Femur (tissue), 1 donor: ENCODE measurements at regions not wholly inside any gene's neighbourhood (a gene's known extent, or its start where the extent isn't known, plus 50 kb on each side); places are given as distances from the start of the nearest gene placed in this dataset.

Experiments used
- DNase-seq: peaks from one replicate; pipeline ENCODE4 v3.0.0-alpha.2; 2017

- DNase-seq = no peak
Observed at GRCh38 chr4:125444166-125444565, 129.4 kb downstream of the FAT4 start.

GRCh38 chr4:125445525-125445924 lies 130.8 kb downstream of the FAT4 start:
- no peak for DNase-seq

- DNase-seq = no peak
Observed at GRCh38 chr4:125447551-125448290, 133.0 kb downstream of the FAT4 start.

GRCh38 chr4:125456075-125456474 lies 141.3 kb downstream of the FAT4 start:
- no peak for DNase-seq

GRCh38 chr4:125459531-125459930 lies 144.8 kb downstream of the FAT4 start:
- no peak for DNase-seq

GRCh38 chr4:125461676-125462363 lies 147.1 kb downstream of the FAT4 start:
- DNase-seq = no peak

GRCh38 chr4:125464146-125464545 lies 149.4 kb downstream of the FAT4 start:
- no peak for DNase-seq

GRCh38 chr4:125481334-125482045 lies 166.7 kb downstream of the FAT4 start:
- no peak for DNase-seq

GRCh38 chr4:125482822-125483221 lies 168.1 kb downstream of the FAT4 start:
- no peak for DNase-seq

GRCh38 chr4:125483278-125483677 lies 168.5 kb downstream of the FAT4 start:
- DNase-seq = no peak

- DNase-seq = no peak
Observed at GRCh38 chr4:125484912-125485311, 170.2 kb downstream of the FAT4 start.

GRCh38 chr4:125486351-125486750 lies 171.6 kb downstream of the FAT4 start:
- peak; percentile 47 for DNase-seq

- DNase-seq = no peak
Observed at GRCh38 chr4:125489952-125490690, 175.4 kb downstream of the FAT4 start.

GRCh38 chr4:125492957-125493356 lies 178.2 kb downstream of the FAT4 start:
- DNase-seq = no peak

- DNase-seq = no peak
Observed at GRCh38 chr4:125497861-125498260, 183.1 kb downstream of the FAT4 start.

GRCh38 chr4:125498981-125499380 lies 184.2 kb downstream of the FAT4 start:
- DNase-seq = no peak

- no peak for DNase-seq
Observed at GRCh38 chr4:125501090-125501489, 186.3 kb downstream of the FAT4 start.

GRCh38 chr4:125501568-125501967 lies 186.8 kb downstream of the FAT4 start:
- no peak for DNase-seq

GRCh38 chr4:125505621-125506020 lies 190.9 kb downstream of the FAT4 start:
- DNase-seq = no peak

- no peak for DNase-seq
Observed at GRCh38 chr4:125507141-125507540, 192.4 kb downstream of the FAT4 start.

- DNase-seq = no peak
Observed at GRCh38 chr4:125511715-125512114, 197.0 kb downstream of the FAT4 start.

- DNase-seq = no peak
Observed at GRCh38 chr4:125515016-125515415, 200.3 kb downstream of the FAT4 start.

GRCh38 chr4:125517831-125518230 lies 203.1 kb downstream of the FAT4 start:
- DNase-seq = no peak
